CD4-positive, alpha-beta T cell treated with Interleukin-4 for 1 hour (primary cell): ENCODE measurements at regions not wholly inside any gene's neighbourhood (a gene's known extent, or its start where the extent isn't known, plus 50 kb on each side); places are given as distances from the start of the nearest gene placed in this dataset.
"Not testable (repeated sequence)": the region's sequence is repeated elsewhere in the genome, so short reads cannot be mapped to it uniquely, and the experiment has no call there.

Source experiments
- DNase-seq, 2 donors: peaks; one replicate each; pipeline ENCODE4 v3.0.0-alpha.2; 2020 to 2022

DNA sequence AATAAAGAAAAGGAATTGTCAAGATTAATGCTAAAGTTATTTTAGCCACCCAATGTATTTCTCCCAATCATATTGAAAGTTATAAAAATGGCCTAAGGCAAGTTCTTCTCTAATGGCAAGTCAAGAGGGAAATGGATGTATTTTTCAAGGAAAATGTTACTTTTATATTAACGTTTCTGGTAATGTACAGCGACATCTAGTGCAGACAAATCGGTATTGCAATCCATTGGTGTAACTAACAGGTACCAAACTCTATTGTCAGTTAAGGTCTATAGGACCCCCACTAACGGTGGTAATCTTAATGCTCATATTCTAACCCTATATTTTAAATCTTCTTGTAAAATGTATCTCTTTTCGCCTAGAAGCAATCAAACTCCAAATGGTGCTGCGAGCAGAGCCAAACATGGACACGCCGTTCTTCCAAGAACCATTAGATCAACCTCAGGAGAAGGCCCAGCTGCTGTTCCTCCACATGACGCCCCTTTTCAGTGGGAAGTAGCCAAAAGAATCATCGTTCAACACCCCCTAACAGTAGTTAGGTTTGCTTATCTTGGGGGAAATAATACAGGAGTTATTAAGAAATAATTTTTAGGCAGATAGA lies 98.5 kb upstream of the PABPC3 start:
- DNase-seq = peak in 1 of 2 donors; percentile 43

DNA sequence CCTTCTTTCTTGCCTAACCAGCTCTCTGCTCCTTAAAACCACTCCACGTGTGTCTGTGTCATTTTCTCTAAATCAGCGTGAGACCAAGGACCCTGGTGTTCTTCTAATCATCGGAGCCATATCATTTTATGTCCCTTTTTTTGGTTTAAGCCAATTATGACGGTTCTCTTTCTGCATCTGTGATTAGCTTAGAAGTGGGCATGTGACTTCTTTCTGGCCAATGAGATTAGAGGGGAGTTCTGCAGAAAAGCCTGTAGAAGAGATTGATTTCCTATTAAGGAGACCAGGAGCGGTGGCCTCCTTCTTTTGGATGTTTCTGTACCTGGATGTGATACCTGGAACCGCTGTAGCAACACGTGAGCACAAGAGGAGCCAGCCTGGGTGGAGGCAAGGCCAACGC lies 97.5 kb upstream of the PABPC3 start:
- no peak for DNase-seq

DNA sequence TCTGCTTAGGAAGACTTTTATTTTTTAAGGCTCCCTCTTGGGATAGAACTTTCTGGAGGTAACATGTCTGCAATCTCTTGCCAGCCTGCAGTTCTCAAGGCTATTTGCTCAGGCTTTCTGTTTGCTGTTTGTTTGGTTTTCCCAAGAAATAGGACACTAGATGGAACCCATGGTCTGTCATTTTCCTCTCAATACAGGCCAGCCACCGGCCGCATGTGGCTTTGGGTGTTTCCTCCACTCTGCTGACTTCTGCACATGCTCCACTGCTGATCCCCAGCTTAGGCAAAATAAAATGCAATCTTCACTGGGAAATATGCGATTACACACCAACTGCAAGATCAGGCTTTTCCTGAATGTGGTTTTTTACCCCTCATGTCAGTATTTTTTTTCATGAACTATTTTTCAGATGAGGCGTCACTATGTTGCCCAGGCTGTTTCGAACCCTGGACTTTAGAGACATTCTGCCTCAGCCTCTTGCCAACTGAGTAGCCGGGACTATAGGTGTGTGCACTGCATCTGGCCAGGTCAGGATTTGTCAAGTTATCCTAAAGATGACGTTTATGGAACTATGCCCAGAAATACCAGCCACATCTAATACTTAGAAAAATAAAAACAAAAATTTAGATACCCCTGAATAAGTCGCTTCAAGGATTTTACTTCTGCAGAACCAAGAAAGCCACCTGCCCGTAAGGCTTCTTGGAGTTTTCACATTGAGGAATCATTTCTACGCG lies 94.3 kb upstream of the PABPC3 start:
- DNase-seq = no peak

DNA sequence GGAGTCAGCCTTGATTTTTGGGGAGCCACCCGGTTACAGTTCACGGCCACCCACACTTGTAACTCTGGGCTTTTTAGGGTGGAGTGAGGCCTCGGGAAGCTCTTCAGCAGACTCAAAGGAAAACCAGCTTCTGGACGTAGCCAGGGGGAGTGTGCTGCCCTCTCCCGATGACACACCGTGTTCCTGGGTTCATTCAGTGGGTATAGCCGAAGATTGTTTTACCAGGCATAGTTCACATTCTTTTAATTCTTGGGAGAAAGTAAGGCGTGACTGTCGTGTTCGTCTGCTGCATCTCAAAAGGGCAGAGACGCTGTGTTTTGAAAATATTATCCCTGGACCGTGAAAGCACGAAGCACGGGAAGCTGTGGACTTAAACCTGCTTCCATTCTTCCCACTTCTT lies 93.6 kb upstream of the PABPC3 start:
- DNase-seq = not testable (repeated sequence)

DNA sequence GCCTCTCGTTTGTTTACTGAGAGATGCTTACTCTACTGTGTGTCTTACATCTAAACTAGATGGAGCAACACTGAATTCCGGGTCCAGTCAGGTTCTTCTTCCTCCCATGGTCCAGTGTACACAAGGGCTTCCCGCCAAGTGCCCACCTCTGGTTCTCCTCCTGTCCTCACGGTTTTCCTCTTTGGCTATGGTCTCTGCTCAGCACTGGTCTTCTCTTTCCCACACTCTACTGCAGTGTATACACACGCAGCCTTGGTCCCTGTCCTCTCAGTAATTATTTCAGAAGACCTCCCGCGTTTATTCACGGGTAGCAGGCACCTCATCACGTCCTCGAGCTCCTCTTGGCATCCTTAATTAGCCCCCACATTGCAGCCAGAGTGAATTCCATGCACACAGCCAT lies 91.4 kb upstream of the PABPC3 start:
- not testable (repeated sequence) for DNase-seq

DNA sequence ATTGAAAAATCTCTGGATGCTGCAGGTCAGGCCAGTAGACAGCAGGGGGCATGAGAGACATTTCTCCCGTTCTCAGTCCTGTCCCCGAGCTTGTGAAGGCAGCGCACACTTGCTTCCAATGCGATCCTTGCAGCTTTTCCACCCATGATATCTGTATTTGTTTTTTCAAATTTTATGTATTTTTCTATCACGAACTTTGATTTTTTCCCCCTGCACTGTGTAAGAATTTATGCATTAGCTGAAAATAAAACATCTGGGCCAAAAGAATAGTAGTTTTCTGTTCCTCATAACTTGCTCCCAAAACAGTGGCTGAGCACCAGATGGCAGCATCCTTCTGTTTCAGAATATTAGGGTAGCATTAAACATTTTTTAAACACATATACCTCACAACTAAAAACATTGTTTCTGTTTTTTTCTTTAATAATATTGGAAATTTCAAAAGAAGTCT lies 90.9 kb upstream of the PABPC3 start:
- not testable (repeated sequence) for DNase-seq

DNA sequence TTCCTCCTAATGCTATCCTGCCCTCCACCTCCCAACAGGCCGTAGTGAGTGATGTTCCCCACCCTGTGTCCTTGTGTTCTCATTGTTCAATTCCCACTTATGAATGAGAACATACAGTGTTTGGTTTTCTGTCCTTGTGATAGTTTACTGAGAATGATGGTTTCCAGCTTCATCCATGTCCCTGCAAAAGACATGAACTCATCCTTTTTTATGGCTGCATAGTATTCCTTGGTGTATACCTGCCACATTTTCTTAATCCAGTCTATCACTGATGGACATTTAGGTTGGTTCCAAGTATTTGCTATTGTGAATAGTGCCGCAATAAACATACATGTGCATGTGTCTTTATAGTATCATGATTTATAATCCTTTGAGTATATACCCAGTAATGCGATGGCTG lies 88.5 kb upstream of the PABPC3 start:
- not testable (repeated sequence) for DNase-seq

DNA sequence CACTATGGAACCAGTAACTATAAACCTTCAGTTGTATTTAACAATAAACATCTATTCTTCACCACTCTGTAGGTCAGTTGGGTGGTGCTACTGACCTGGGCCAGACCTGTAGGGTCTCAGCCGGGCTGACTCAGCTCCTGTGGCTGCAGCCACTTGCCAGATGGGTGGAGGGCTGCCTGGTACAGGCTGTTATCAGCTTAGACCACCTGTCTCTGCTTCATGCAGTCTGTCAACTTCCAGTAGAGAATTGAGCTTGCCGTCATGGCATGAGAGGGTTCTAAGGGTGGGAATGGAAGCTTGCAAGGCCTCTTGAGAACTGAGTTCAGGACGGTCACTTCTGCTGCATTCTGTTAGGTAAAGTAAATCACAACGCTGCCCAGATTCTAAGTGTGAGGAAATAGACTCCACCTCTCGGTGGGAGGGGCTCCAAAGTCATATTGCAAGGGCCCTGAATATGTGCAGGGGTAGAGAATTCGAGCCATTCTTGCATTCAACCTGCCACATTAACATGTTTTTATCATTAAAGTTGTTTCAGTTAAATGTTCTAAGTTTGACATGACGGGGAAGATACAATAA lies 81.5 kb upstream of the PABPC3 start:
- not testable (repeated sequence) for DNase-seq

DNA sequence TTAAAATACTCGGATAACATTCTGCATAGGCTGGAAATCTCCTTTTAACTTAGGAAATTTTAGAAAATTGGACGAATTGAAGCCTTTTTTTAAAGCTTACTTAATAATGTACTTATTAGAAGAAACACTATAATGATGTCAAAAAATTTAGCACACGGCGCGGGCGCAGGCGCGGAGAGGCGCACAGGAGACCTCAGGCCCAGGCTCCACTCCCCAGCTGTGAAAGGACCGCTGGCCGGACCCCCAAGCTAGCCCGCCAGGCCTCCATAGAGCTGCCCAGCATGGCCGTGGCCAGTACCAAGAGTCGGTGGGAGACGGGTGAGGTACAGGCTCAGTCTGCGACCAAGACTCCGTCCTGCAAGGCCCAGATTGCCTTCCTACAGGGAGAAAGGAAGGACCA lies 78.8 kb upstream of the PABPC3 start:
- not testable (repeated sequence) for DNase-seq

DNA sequence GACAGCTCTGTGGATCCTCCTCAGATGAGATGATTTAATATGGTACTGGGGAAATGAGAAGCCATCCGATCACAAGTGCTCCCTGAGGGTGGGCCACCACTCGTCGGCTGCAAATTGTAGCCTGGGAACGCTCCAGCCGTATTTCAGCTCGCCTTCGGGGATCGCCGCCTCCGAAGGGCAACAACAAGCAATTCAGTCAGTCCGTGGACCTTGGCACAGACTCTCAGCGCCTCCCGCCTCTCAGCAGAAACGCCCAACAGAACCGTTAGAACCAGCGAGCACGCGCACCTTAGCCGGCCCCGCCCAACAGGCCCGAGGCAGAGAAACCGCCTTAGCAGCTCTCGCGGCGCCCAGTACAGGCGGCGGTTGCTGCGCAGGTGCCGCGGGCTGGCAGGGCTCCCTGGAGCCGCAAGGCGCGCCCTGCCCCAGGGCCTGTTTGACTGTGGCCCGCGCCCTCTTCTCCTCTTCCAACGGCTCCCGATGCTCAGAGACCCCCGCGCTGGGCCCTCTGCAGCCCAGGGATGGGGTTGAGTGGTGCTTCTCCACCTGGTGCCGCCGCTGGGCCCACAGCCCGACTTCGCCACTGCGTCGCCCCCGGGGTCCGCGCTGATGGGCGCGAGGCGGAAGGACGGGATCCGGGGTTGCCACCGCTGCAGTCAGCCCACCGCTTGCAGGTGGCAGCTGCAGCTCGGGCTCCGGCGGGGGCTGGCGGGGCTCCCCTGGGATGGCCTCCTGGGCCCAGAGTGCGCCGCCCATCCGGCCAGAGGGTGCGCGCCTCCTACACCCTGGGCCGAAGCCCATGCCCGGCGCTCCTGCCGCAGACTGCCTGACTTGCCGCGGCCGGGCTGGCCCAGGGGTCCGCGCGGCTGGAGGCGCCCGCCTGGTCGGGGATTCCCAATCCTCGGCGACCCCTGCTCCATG lies 77.9 kb upstream of the PABPC3 start:
- peak in 1 of 2 donors; percentile 18 for DNase-seq

DNA sequence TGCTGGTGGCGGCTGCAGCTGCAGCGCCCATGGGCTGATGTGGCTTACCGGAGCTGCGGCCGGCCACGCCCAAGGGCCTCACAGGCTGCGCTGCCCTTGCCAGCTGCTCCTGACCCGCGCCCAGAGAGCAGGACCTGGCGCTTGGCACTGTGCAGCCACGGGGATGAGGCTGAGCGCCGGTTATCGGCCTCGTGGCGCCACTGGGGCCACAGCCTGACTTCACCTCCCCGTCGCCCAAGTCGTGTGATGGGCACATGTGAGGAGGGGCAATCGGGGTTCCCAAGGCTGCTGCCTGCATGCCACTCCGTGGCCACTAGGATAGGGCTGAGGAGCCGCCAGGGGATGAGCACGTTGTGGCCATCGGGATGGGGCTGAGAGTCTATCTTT lies 77.2 kb upstream of the PABPC3 start:
- DNase-seq = no peak

DNA sequence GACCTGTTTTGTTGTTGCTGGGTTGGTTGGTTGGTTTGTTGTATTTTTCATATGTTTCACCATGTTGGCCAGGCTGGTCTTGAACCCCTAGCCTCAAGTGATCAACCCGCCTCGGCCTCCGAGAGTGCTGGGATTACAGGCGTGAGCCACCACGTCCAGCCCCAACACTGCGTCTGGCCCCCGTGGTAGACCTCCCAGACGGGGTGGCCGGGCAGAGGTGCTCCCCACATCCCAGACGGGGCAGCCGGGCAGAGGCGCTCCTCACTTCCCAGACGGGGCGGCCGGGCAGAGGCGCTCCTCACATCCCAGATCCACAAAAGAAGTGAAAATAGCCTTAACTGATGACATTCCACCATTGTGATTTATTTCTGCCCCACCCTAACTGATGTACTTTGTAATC lies 76.2 kb upstream of the PABPC3 start:
- not testable (repeated sequence) for DNase-seq

DNA sequence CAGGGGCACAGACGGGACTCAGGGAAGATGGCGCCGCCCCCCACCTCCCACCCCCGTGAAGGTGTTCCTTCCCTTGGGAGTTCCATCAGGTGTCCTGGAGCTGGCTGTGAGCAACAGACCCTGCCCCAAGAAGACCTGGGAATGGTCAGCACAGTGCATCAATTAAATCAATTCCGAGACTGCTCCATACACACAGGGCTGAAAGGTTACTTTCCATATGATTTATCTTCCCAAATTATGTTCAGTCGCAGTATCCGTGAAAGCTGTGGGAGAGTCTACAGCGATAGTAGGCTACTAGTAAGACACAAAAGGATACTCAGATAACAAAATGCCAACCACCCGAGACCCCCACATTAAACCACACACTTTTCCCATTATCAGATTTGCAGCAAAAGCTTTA lies 71.8 kb upstream of the PABPC3 start:
- no peak for DNase-seq

DNA sequence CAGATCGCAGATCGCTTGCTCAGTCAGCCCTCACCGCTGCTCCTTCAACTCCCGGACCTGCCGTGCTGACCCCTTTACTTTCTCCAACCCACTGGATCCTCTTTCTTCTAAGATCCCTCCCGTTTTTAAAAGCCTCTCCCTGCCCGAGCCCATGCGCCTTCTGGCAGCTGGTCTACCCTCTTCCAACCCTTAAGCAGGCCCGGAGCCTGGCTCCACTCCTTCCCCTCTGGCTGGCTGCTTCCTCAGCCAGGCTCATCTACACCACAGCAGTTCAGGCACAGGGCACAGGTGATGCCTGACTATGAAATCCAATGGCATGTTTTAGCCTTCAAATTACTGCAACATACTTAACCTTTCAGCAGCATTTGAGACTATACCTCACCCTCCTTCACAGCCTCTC lies 63.8 kb upstream of the PABPC3 start:
- DNase-seq = no peak

DNA sequence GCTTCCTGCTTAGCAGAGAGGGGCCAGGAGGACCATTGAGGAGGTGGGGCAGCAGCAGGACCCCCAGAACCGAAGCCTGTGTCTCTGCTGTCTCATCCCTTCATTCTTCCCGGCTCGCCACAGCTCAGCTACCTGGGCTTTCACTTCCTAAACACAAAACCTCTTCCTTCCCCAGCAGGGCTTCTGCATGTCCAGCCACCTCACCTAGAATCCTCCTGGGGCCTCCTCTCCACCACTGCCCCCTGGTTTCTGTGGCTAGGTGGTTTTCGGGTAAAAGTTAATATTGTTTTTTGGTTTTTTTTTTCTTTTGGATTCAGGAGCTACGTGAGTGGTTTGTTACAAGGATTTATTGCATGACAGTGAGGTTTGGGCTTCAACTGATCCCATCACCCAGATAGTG lies 61.8 kb upstream of the PABPC3 start:
- no peak for DNase-seq

DNA sequence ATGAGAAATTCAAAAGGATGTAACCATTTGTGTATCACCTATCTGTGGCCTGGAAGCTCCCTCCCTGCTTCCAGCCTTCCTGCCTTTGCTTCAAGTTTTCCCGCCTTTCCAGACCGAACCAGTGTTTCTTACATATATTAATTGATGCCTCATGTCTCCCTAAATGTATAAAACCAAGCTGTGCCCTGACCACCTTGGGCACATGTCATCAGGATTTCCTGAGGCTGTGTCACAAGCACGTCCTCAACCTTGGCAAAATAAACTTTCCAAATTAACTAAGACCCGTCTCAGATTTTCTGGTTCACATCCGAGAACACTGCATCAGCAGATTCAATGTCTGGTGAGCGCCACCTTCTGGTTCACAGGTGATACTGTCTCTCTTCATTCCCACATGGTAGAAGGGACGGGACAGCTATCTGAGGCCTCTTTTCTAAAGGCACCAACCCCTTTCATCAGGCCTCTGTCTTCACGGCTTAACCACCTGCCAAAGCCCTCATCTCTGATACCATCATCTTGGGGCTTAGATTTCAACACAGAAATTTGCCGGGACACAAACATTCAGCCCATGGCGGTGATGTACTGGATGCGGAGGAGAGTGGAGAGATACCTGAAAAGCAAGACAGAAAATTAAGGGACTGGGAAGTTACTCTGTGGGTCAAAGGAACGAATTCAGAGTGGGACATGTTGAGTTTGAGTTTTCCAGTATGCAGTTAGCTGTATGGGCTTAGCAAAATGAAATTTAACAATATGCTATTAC lies 58.7 kb upstream of the PABPC3 start:
- peak; percentile 36 to 52 for DNase-seq

DNA sequence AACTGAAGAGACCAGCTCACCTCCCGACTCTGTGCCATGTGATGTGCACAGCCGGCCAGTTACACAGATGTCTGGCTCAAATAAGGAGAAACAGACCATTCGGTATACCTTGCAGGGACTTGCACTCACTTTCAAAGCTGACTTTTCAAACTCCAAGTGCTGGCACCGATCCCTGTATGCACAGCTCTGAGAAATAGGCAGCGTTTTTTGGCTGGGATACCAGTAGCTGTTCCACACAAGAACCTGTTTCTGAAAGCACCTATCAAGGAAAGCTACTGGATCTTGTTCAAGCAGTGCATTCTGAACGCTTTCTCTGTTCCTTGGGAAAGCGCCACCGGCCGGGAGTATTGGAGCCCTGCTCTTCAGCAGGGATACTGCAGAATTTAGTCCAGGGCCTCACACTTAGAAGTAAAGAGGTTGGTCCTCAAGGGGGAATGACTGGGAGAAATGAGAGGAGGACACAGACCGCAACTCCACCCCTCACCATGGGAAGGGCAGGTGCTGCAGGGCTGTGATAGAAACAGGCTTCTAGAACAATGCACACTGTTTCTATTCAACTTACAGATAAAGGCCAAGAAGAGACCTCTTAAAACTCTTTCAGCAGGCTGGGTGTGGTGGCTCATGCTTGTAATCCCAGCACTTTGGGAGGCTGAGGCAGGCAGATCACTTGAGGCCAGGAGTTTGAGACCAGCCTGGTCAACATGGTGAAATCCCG lies 53.6 kb upstream of the PABPC3 start:
- no peak for DNase-seq

DNA sequence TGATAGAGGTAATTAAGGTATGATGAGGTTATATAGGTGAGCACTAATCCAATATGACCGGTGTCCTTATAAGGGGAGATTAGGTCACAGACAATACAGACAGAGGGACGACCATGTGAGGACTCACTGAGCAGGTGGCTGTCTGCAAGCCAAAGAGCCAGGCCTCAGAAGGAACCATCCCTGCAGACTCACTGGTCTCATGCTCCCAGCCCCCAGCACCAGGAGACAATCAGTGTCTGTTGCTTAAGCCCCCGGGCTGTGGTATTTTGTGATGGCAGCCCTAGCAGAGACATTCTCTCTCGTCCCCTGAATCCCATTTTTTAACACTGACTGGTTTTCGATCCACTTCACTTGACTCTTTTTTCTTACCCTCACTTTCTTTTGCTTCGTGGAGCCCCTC lies 51.9 kb upstream of the PABPC3 start:
- DNase-seq = no peak
